ENCODE measurements at regions not wholly inside any gene's neighbourhood (a gene's known extent, or its start where the extent isn't known, plus 50 kb on each side); places are given as distances from the start of the nearest gene placed in this dataset.
"Not testable (repeated sequence)": the region's sequence is repeated elsewhere in the genome, so short reads cannot be mapped to it uniquely, and the experiment has no call there.

DNA sequence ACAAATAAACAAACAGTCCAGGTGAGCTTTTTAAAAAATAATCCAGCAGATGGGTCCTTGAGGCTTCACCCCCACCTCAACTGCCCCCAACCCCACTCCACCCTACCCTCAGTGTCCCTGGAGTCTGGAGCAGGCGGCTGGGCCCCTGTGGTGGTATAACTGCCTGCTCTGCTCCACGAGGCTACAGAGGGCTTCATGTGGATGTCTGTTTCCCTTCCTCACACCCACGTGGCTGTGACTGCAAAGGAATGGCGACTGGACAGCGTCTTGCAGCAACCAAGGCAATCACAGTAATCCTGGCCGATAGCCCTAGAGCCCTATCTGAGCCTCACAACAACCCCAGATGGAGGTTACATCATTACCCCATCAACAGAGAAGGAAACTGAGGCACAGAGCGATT lies 76.5 kb downstream of the SLC2A10 start:
- Histone ChIP-seq H2BK5ac (ENCODE audit: low read depth, low read length, poor library complexity, severe bottlenecking) (no peak overlapping the region), H3K4me3 (ENCODE audit: insufficient read depth in 1 of 2, low read depth in 1 of 2, low read length in 2 of 2) (no peak overlapping the region), H2AFZ (ENCODE audit: low read depth, low read length) (no peak overlapping the region), H3K4ac (ENCODE audit: low read depth in 1 of 2, low read length in 2 of 2) (no peak overlapping the region), H3K27me3 (ENCODE audit: control insufficient read depth in 1 of 2, insufficient read depth in 1 of 2, low read length in 2 of 2) (peaks cover 0 to 39% of the 10 kb centered on the region in 2 experiments), H3K79me1 (replicated peaks; ENCODE audit: low read length, poor library complexity, severe bottlenecking) (no peaks in the 10 kb centered on the region), H4K91ac (ENCODE audit: low read length) (no peak overlapping the region), H2AK5ac (ENCODE audit: low read length, severe bottlenecking) (no peak overlapping the region), H4K8ac (ENCODE audit: low read length) (no peak overlapping the region), H3K23ac (ENCODE audit: low read length in 2 of 2) (no peak overlapping the region), H3K4me1 (ENCODE audit: control insufficient read depth, insufficient read depth, low read depth, low read length) (no peaks in the 10 kb centered on the region), H2BK12ac (ENCODE audit: low read length in 2 of 2) (no peak overlapping the region), H3K27ac (ENCODE audit: low read length, poor library complexity, severe bottlenecking) (no peak overlapping the region), H3K14ac (ENCODE audit: low read length in 2 of 2) (no peak overlapping the region), H3K9ac (ENCODE audit: low read length) (no peak overlapping the region), H2BK15ac (ENCODE audit: low read depth, poor library complexity, severe bottlenecking) (no peak overlapping the region), H3K36me3 (ENCODE audit: control insufficient read depth in 1 of 2, insufficient read depth in 2 of 2, low read depth in 1 of 2, low read length in 2 of 2) (no peaks in the 10 kb centered on the region), H2BK120ac (ENCODE audit: low read depth, low read length) (no peak overlapping the region), H3K9me3 (ENCODE audit: control insufficient read depth, low read length) (no peaks in the 10 kb centered on the region), H3K4me2 (ENCODE audit: low read length, poor library complexity, severe bottlenecking) (no peak overlapping the region), H3K18ac (ENCODE audit: low read depth in 1 of 2, low read length in 2 of 2) (no peak overlapping the region)
- DNase-seq = no peak
- WGBS = 55% methylated on average over 7 of the region's 7 CpGs

DNA sequence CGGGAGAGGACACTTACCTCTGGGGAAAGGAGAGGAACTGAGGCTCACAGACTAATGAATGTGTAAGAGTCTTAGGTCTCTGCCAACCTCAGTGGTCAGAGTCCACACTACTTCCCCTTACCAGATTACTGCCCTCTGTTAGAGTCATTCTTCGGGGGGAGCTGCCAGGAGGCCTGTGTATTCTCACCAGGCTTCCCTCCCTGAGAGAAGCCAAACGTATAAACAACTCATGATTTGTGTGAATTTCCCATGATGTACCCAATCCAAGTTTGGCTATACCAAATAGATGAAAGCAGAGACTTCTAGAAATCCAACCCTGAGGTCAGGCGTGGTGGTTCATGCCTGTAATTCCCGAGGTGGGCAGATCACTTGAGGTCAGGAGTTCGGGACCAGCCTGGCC lies 77.1 kb downstream of the SLC2A10 start:
- Histone ChIP-seq H4K91ac (ENCODE audit: low read length) (no peak overlapping the region), H2BK5ac (ENCODE audit: low read depth, low read length, poor library complexity, severe bottlenecking) (no peak overlapping the region), H2AFZ (ENCODE audit: low read depth, low read length) (no peak overlapping the region), H3K4ac (ENCODE audit: low read depth in 1 of 2, low read length in 2 of 2) (no peak overlapping the region), H3K4me2 (ENCODE audit: low read length, poor library complexity, severe bottlenecking) (no peak overlapping the region), H3K9ac (ENCODE audit: low read length) (no peak overlapping the region), H2AK5ac (ENCODE audit: low read length, severe bottlenecking) (no peak overlapping the region), H3K4me1 (ENCODE audit: control insufficient read depth, insufficient read depth, low read depth, low read length) (no peaks in the 10 kb centered on the region), H3K79me1 (replicated peaks; ENCODE audit: low read length, poor library complexity, severe bottlenecking) (no peaks in the 10 kb centered on the region), H3K27ac (ENCODE audit: low read length, poor library complexity, severe bottlenecking) (no peak overlapping the region), H3K4me3 (ENCODE audit: insufficient read depth in 1 of 2, low read depth in 1 of 2, low read length in 2 of 2) (no peak overlapping the region), H3K18ac (ENCODE audit: low read depth in 1 of 2, low read length in 2 of 2) (no peak overlapping the region), H4K8ac (ENCODE audit: low read length) (no peak overlapping the region), H3K23ac (ENCODE audit: low read length in 2 of 2) (no peak overlapping the region), H2BK12ac (ENCODE audit: low read length in 2 of 2) (no peak overlapping the region), H3K36me3 (ENCODE audit: control insufficient read depth in 1 of 2, insufficient read depth in 2 of 2, low read depth in 1 of 2, low read length in 2 of 2) (no peaks in the 10 kb centered on the region), H2BK15ac (ENCODE audit: low read depth, poor library complexity, severe bottlenecking) (no peak overlapping the region), H3K14ac (ENCODE audit: low read length in 2 of 2) (no peak overlapping the region), H3K27me3 (ENCODE audit: control insufficient read depth in 1 of 2, insufficient read depth in 1 of 2, low read length in 2 of 2) (peaks cover 0 to 39% of the 10 kb centered on the region in 2 experiments), H2BK120ac (ENCODE audit: low read depth, low read length) (no peak overlapping the region), H3K9me3 (ENCODE audit: control insufficient read depth, low read length) (no peaks in the 10 kb centered on the region)
- WGBS = 68% methylated on average over 6 of the region's 6 CpGs
- no peak for DNase-seq

DNA sequence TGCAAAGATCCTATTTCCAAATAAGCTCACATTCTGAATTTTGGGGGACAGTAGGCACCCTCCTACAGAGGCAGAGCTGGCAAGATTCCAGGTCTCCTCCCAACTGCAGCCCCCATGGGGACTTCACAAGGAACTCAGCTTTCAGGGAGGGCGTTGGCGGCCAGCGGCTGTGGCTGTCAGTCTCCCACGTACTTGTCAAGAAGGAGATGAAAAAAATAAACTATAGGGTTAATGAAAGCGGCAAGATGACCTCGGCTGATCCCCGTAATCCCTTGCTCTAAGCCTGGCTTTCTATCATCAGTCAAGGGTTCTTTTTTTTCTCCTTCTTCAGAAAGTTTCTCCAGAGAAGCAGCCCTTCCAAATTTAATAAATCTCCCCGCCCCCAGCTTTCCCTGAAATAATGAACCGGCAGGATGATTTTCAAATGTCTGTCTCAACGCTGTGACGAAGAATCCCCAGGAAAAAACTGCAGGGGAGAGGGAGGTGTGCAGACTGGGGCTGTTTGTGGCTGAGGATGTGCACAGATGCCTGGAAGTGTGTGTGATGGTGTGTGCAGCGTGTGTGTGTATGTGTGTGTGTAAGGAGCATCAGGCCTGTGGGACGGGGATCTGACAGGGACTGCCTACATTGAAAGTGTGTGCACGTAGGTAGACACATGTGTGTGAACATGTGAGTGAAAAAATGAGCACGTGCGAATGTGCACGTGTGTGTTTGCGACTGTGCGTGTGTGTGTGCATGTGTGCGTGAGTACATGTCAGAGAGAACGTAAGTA lies 78.7 kb downstream of the SLC2A10 start:
- H4K91ac ChIP-seq (ENCODE audit: low read length) = no peak overlapping the region
- no peak overlapping the region for H2BK5ac ChIP-seq (ENCODE audit: low read depth, low read length, poor library complexity, severe bottlenecking)
- H3K18ac ChIP-seq (ENCODE audit: low read depth in 1 of 2, low read length in 2 of 2) = no peak overlapping the region
- H3K4me3 ChIP-seq (ENCODE audit: insufficient read depth in 1 of 2, low read depth in 1 of 2, low read length in 2 of 2) = no peak overlapping the region
- peaks cover 0 to 50% of the 10 kb centered on the region in 2 experiments for H3K27me3 ChIP-seq (ENCODE audit: control insufficient read depth in 1 of 2, insufficient read depth in 1 of 2, low read length in 2 of 2)
- no peak overlapping the region for H2AK5ac ChIP-seq (ENCODE audit: low read length, severe bottlenecking)
- no peaks in the 10 kb centered on the region for H3K36me3 ChIP-seq (ENCODE audit: control insufficient read depth in 1 of 2, insufficient read depth in 2 of 2, low read depth in 1 of 2, low read length in 2 of 2)
- no peak overlapping the region for H3K23ac ChIP-seq (ENCODE audit: low read length in 2 of 2)
- no peak overlapping the region for H3K4ac ChIP-seq (ENCODE audit: low read depth in 1 of 2, low read length in 2 of 2)
- H2BK15ac ChIP-seq (ENCODE audit: low read depth, poor library complexity, severe bottlenecking) = no peak overlapping the region
- no peak overlapping the region for H2AFZ ChIP-seq (ENCODE audit: low read depth, low read length)
- H3K4me2 ChIP-seq (ENCODE audit: low read length, poor library complexity, severe bottlenecking) = no peak overlapping the region
- no peaks in the 10 kb centered on the region for H3K9me3 ChIP-seq (ENCODE audit: control insufficient read depth, low read length)
- no peaks in the 10 kb centered on the region for H3K79me1 ChIP-seq (replicated peaks; ENCODE audit: low read length, poor library complexity, severe bottlenecking)
- H3K9ac ChIP-seq (ENCODE audit: low read length) = no peak overlapping the region
- no peak overlapping the region for H3K27ac ChIP-seq (ENCODE audit: low read length, poor library complexity, severe bottlenecking)
- H3K14ac ChIP-seq (ENCODE audit: low read length in 2 of 2) = no peak overlapping the region
- no peaks in the 10 kb centered on the region for H3K4me1 ChIP-seq (ENCODE audit: control insufficient read depth, insufficient read depth, low read depth, low read length)
- DNase-seq = no peak
- no peak overlapping the region for H2BK12ac ChIP-seq (ENCODE audit: low read length in 2 of 2)
- WGBS = 91% methylated on average over 21 of the region's 21 CpGs
- no peak overlapping the region for H2BK120ac ChIP-seq (ENCODE audit: low read depth, low read length)
- H4K8ac ChIP-seq (ENCODE audit: low read length) = no peak overlapping the region

DNA sequence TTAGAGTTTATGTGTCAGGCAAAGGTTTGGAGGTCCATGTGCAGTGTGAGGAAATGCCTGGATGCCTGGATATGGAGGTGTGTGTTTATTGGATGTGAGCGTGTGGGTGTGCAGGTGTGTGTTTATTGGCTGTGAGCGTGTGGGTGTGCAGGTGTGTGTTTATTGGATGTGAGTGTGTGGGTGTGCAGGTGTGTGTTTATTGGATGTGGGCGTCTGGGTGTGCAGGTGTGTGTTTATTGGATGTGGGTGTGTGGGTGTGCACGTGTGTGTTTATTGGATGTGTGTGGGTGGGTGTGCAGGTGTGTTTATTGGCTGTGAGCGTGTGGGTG lies 79.3 kb downstream of the SLC2A10 start:
- not testable (repeated sequence) for H3K27ac ChIP-seq (ENCODE audit: low read length, poor library complexity, severe bottlenecking); H3K4me1 ChIP-seq (ENCODE audit: control insufficient read depth, insufficient read depth, low read depth, low read length); H2AK5ac ChIP-seq (ENCODE audit: low read length, severe bottlenecking); H3K79me1 ChIP-seq (replicated peaks; ENCODE audit: low read length, poor library complexity, severe bottlenecking); H2BK120ac ChIP-seq (ENCODE audit: low read depth, low read length); H3K23ac ChIP-seq (ENCODE audit: low read length in 2 of 2); H2BK15ac ChIP-seq (ENCODE audit: low read depth, poor library complexity, severe bottlenecking); H2BK5ac ChIP-seq (ENCODE audit: low read depth, low read length, poor library complexity, severe bottlenecking); H2AFZ ChIP-seq (ENCODE audit: low read depth, low read length); H4K8ac ChIP-seq (ENCODE audit: low read length); H3K9ac ChIP-seq (ENCODE audit: low read length); H3K4ac ChIP-seq (ENCODE audit: low read depth in 1 of 2, low read length in 2 of 2); H2BK12ac ChIP-seq (ENCODE audit: low read length in 2 of 2); H3K14ac ChIP-seq (ENCODE audit: low read length in 2 of 2); H4K91ac ChIP-seq (ENCODE audit: low read length); H3K4me3 ChIP-seq (ENCODE audit: insufficient read depth in 1 of 2, low read depth in 1 of 2, low read length in 2 of 2); H3K9me3 ChIP-seq (ENCODE audit: control insufficient read depth, low read length); H3K4me2 ChIP-seq (ENCODE audit: low read length, poor library complexity, severe bottlenecking); H3K36me3 ChIP-seq (ENCODE audit: control insufficient read depth in 1 of 2, insufficient read depth in 2 of 2, low read depth in 1 of 2, low read length in 2 of 2); DNase-seq; H3K18ac ChIP-seq (ENCODE audit: low read depth in 1 of 2, low read length in 2 of 2)
- WGBS = 73% methylated on average over 5 of the region's 5 CpGs
- H3K27me3 ChIP-seq (ENCODE audit: control insufficient read depth in 1 of 2, insufficient read depth in 1 of 2, low read length in 2 of 2) = peaks cover 0 to 56% of the 10 kb centered on the region in 2 experiments
